Pulmonary artery endothelial cell (primary cell): ENCODE measurements at regions not wholly inside any gene's neighbourhood (a gene's known extent, or its start where the extent isn't known, plus 50 kb on each side); places are given as distances from the start of the nearest gene placed in this dataset.

Source experiments
- DNase-seq: peaks from one replicate; pipeline ENCODE4 v3.0.0-alpha.2; 2011; ENCODE audit warnings: low read depth, low spot score

- DNase-seq, result no peak
These were observed 74.8 kb upstream of the TSLP start for GRCh38 chr5:110996742-110997141.

- DNase-seq, result no peak
These were observed 69.5 kb upstream of the TSLP start for GRCh38 chr5:111002036-111002435.

- DNase-seq, result no peak
These were observed 67.9 kb upstream of the TSLP start for GRCh38 chr5:111003623-111004022.

GRCh38 chr5:111004291-111004690 is 67.2 kb upstream of the TSLP start:
- DNase-seq, result no peak

GRCh38 chr5:111010783-111011182 is 60.7 kb upstream of the TSLP start:
- DNase-seq, result no peak

GRCh38 chr5:111013011-111013410 is 58.5 kb upstream of the TSLP start:
- peak; percentile 11 for DNase-seq

GRCh38 chr5:111016801-111017200 is 54.7 kb upstream of the TSLP start:
- peak; percentile 45 for DNase-seq

- DNase-seq, result no peak
These were observed 53.8 kb upstream of the TSLP start for GRCh38 chr5:111017731-111018130.
